ENCODE measurements at regions not wholly inside any gene's neighbourhood (a gene's known extent, or its start where the extent isn't known, plus 50 kb on each side); places are given as distances from the start of the nearest gene placed in this dataset.

DNA sequence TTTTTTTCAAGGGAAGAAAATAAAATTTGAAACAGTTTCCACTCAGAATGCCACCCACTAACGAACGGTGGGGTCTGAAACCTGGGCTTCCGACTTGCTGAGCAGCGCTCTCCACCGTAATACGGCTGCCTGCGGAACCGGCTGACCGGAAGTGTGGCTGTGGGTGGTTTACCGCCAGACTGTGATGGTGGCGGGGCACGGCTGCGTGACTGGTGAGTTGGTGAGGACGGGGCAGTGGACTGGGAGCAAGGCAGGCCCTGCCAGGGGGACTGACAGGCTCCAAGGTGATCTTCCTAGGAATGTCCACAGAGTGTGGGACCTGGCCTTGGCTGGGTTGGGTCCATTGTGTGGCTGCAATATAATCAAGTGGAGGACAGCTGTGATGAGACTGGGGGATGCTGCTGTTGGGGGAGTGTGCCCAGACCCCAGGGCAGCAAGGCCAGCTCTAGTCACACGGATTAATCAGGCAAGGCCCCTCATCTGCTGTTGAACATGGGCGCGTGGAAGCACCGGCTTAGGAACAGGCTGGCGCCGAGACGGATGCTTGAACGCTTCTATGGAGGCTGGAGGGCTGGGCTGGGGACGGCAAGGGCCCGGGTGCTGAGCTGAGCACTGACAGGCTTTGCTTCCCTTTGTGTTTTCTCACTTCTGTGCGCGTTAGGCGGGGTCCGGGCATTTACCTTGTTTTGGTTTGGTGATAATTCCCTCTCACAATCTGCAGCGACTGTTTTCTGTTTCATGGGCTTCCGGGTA is 357.7 kb upstream of the SPRED2 start:
- intact Hi-C loops (cut with DNase I; ENCODE audit: low total_unique reads) = no loop called here
- TF ChIP-seq, protein P1, sequence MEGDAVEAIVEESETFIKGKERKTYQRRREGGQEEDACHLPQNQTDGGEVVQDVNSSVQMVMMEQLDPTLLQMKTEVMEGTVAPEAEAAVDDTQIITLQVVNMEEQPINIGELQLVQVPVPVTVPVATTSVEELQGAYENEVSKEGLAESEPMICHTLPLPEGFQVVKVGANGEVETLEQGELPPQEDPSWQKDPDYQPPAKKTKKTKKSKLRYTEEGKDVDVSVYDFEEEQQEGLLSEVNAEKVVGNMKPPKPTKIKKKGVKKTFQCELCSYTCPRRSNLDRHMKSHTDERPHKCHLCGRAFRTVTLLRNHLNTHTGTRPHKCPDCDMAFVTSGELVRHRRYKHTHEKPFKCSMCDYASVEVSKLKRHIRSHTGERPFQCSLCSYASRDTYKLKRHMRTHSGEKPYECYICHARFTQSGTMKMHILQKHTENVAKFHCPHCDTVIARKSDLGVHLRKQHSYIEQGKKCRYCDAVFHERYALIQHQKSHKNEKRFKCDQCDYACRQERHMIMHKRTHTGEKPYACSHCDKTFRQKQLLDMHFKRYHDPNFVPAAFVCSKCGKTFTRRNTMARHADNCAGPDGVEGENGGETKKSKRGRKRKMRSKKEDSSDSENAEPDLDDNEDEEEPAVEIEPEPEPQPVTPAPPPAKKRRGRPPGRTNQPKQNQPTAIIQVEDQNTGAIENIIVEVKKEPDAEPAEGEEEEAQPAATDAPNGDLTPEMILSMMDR (IDR thresholded peaks at IDR 0.05) = no peak
- WGBS, 2 donors = 88 to 94% methylated on average over 30 of the region's 30 CpGs
- H3K4me3 ChIP-seq (ENCODE audit: low read depth, poor library complexity, severe bottlenecking) = no peak overlapping the region
- DNase-seq (ENCODE audit: low spot score in 2 of 2) = no peak

GRCh38 chr2:65788556-65788955 is 356.2 kb upstream of the SPRED2 start:
- no peak overlapping the region for H3K4me3 ChIP-seq (ENCODE audit: low read depth, poor library complexity, severe bottlenecking)
- TF ChIP-seq, protein P1 (IDR thresholded peaks at IDR 0.05) = no peak
- TF ChIP-seq POLR2A (IDR thresholded peaks at IDR 0.05) = no peak
- intact Hi-C loops (cut with DNase I; ENCODE audit: low total_unique reads) = no loop called here
- WGBS, 2 donors = 82 to 83% methylated on average over 5 of the region's 5 CpGs
- no peak for DNase-seq (ENCODE audit: low spot score in 2 of 2)

DNA sequence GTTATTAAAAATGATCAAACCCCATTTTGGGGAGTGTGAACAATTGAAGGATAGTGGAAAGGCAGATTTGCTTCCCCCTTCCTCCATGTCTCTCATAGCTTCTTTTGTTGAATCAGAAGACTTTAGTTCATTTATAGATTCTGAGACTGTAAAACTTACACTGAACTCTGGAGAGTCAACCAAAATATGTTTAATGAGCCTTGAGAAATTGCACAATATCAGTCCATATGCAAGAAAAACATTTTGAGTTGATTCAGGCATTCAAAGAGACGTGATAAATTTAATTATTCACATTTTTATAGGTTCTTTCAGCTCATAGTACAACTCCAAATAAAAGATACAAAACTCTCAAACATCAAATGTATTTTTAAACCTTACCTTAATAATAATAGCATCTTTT is 354.4 kb upstream of the SPRED2 start:
- intact Hi-C loops (cut with DNase I; ENCODE audit: low total_unique reads) = no loop called here
- no peak overlapping the region for H3K4me3 ChIP-seq (ENCODE audit: low read depth, poor library complexity, severe bottlenecking)
- TF ChIP-seq POLR2A (IDR thresholded peaks at IDR 0.05) = no peak
- TF ChIP-seq, protein P1 (IDR thresholded peaks at IDR 0.05) = no peak
- WGBS, 2 donors = 30 to 49% methylated on average over 1 of the region's 1 CpG
- no peak for DNase-seq (ENCODE audit: low spot score in 2 of 2)

DNA sequence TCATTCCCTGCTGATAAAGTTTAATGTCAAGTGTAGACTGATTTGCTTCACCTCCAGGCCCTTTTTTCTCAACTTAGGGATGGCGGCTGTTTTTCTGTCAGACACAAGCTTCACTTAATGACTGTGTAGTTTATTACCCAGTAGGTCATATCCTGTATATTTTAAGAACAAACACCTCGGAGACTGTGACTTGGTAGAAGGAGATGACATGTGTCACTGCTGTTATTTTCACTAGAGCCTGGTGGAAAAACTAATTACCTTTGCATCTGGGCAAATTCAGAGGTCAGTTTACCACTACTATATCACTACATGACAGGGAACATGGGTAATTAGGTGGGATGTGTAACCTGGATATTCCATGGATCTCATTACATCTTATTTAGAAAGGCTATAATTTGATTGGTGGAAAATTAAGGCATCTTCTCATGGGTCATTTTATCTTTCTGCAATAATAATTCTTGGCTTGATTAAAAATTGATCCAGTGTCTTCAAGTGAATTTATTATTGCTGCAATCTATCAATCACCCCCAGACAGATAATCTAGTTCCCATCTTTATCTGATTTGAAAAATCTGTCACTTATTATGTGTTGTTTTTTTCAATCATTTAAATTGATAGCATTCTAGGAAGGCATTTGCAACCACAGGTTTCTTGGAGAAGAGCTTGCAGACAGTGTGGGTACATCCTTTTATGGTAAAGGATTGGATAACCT is 353.8 kb upstream of the SPRED2 start:
- intact Hi-C loops (cut with DNase I; ENCODE audit: low total_unique reads) = no loop called here
- no peak for DNase-seq (ENCODE audit: low spot score in 2 of 2)
- TF ChIP-seq, protein P1 (IDR thresholded peaks at IDR 0.05) = no peak
- no peak for TF ChIP-seq POLR2A (IDR thresholded peaks at IDR 0.05)
- no peak overlapping the region for H3K4me3 ChIP-seq (ENCODE audit: low read depth, poor library complexity, severe bottlenecking)
- WGBS, 2 donors = 68 to 70% methylated on average over 2 of the region's 2 CpGs

DNA sequence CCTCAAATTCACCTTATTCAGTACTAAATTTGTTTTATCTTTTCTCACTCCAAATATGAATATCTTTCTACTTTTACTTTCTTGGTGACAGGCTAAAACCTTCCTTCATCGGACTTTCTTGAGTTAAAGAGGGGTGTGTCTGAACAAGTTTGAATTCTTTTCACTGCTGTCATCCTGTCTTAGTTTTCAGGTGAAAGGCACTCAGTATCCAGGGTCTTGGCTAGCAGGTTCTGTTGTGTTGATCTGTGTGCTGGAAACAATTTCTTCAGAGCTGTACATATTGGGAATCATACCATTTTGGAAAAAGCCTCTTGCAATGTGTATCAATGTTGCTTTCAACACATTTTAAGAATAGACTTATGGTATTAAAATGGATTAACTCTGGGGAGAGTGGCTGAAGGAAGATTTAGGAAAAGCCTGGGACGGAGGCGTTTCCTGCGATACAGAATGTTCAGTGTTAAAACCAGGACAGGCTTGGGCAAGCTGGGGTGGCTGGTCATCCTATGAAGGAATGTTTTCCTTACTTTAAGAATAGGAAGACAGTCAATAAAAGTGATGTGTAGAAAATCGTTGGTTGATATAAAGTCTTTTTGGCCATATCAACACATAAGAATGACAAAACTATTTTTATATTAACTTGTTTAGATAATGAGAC is 350.7 kb upstream of the SPRED2 start:
- intact Hi-C loops (cut with DNase I; ENCODE audit: low total_unique reads) = no loop called here
- no peak for DNase-seq (ENCODE audit: low spot score in 2 of 2)
- no peak overlapping the region for H3K4me3 ChIP-seq (ENCODE audit: low read depth, poor library complexity, severe bottlenecking)
- TF ChIP-seq, protein P1 (IDR thresholded peaks at IDR 0.05) = no peak
- no peak for TF ChIP-seq POLR2A (IDR thresholded peaks at IDR 0.05)
- 66 to 68% methylated on average over 5 of the region's 5 CpGs for WGBS, 2 donors
